ENCODE measurements at regions not wholly inside any gene's neighbourhood (a gene's known extent, or its start where the extent isn't known, plus 50 kb on each side); places are given as distances from the start of the nearest gene placed in this dataset.
"Not testable (repeated sequence)": the region's sequence is repeated elsewhere in the genome, so short reads cannot be mapped to it uniquely, and the experiment has no call there.

GRCh38 chr5:125439243-125439642 lies 692.8 kb upstream of the ZNF608 start:
- intact Hi-C loops (cut with DNase I): no loop called here
- DNase-seq (ENCODE audit: low spot score): no peak

- intact Hi-C loops (cut with DNase I): no loop called here
- DNase-seq (ENCODE audit: low spot score): no peak
Observed at GRCh38 chr5:125440905-125441304, 694.5 kb upstream of the ZNF608 start.

- no peak for DNase-seq (ENCODE audit: low spot score)
- intact Hi-C loops (cut with DNase I): no loop called here
Observed at GRCh38 chr5:125446986-125447385, 700.5 kb upstream of the ZNF608 start.

- no peak for DNase-seq (ENCODE audit: low spot score)
- intact Hi-C loops (cut with DNase I): no loop called here
Observed at GRCh38 chr5:125450771-125451170, 704.3 kb upstream of the ZNF608 start.

- DNase-seq (ENCODE audit: low spot score): no peak
- intact Hi-C loops (cut with DNase I): no loop called here
Observed at GRCh38 chr5:125451622-125452021, 705.2 kb upstream of the ZNF608 start.

- DNase-seq (ENCODE audit: low spot score): no peak
- intact Hi-C loops (cut with DNase I): no loop called here
Observed at GRCh38 chr5:125452991-125453390, 706.6 kb upstream of the ZNF608 start.

- DNase-seq (ENCODE audit: low spot score): no peak
- intact Hi-C loops (cut with DNase I): no loop called here
Observed at GRCh38 chr5:125455041-125455440, 708.6 kb upstream of the ZNF608 start.

GRCh38 chr5:125456005-125456404 lies 709.6 kb upstream of the ZNF608 start:
- intact Hi-C loops (cut with DNase I); DNase-seq (ENCODE audit: low spot score): not testable (repeated sequence)

- intact Hi-C loops (cut with DNase I): no loop called here
- DNase-seq (ENCODE audit: low spot score): no peak
Observed at GRCh38 chr5:125457617-125458016, 711.2 kb upstream of the ZNF608 start.

- intact Hi-C loops (cut with DNase I); DNase-seq (ENCODE audit: low spot score): not testable (repeated sequence)
Observed at GRCh38 chr5:125458949-125459348, 712.5 kb upstream of the ZNF608 start.

GRCh38 chr5:125461641-125462072 lies 715.2 kb upstream of the ZNF608 start:
- DNase-seq (ENCODE audit: low spot score): no peak
- intact Hi-C loops (cut with DNase I): no loop called here

- no peak for DNase-seq (ENCODE audit: low spot score)
- intact Hi-C loops (cut with DNase I): no loop called here
Observed at GRCh38 chr5:125463466-125464092, 717.1 kb upstream of the ZNF608 start.

GRCh38 chr5:125464847-125465432 lies 718.5 kb upstream of the ZNF608 start:
- no peak for DNase-seq (ENCODE audit: low spot score)
- intact Hi-C loops (cut with DNase I): no loop called here

- no peak for DNase-seq (ENCODE audit: low spot score)
- intact Hi-C loops (cut with DNase I): no loop called here
Observed at GRCh38 chr5:125465703-125466102, 719.3 kb upstream of the ZNF608 start.

- intact Hi-C loops (cut with DNase I): no loop called here
- no peak for DNase-seq (ENCODE audit: low spot score)
Observed at GRCh38 chr5:125467222-125467621, 720.8 kb upstream of the ZNF608 start.

- intact Hi-C loops (cut with DNase I): no loop called here
- DNase-seq (ENCODE audit: low spot score): no peak
Observed at GRCh38 chr5:125470280-125470902, 724.0 kb upstream of the ZNF608 start.

GRCh38 chr5:125476901-125477585 lies 730.6 kb upstream of the ZNF608 start:
- intact Hi-C loops (cut with DNase I): no loop called here

GRCh38 chr5:125477586-125477975 lies 731.1 kb upstream of the ZNF608 start:
- intact Hi-C loops (cut with DNase I): no loop called here
- no peak for DNase-seq (ENCODE audit: low spot score)

More at GRCh38 chr5:125476901-125477585, 730.6 kb upstream of the ZNF608 start:
- DNase-seq (ENCODE audit: low spot score): no peak

- intact Hi-C loops (cut with DNase I): no loop called here
- no peak for DNase-seq (ENCODE audit: low spot score)
Observed at GRCh38 chr5:125478599-125478998, 732.2 kb upstream of the ZNF608 start.

GRCh38 chr5:125480911-125481310 lies 734.5 kb upstream of the ZNF608 start:
- DNase-seq (ENCODE audit: low spot score): no peak
- intact Hi-C loops (cut with DNase I): loop anchor here (10.0 kb wide), 1 partner anchor 114 kb away; no protein-coding TSS in a partner anchor
